WTC11 (cell line): ENCODE measurements at regions not wholly inside any gene's neighbourhood (a gene's known extent, or its start where the extent isn't known, plus 50 kb on each side); places are given as distances from the start of the nearest gene placed in this dataset.

Experiments used
- ATF1 ChIP-seq: sonication (generic); formaldehyde crosslinking; IDR thresholded peaks from 2 replicates; pipeline ENCODE4 v1.8.1; 2023; ENCODE audit warnings: mild to moderate bottlenecking, moderate library complexity, missing genetic modification reagents
- ATF2 ChIP-seq: sonication (generic); formaldehyde crosslinking; IDR thresholded peaks from 2 replicates; pipeline ENCODE4 v1.8.1; 2022; ENCODE audit warnings: low read depth, missing genetic modification reagents, borderline replicate concordance
- CREB1 ChIP-seq: sonication (generic); formaldehyde crosslinking; IDR thresholded peaks from 2 replicates; pipeline ENCODE4 v1.8.0; 2023; ENCODE audit warnings: mild to moderate bottlenecking, missing genetic modification reagents
- CTCF ChIP-seq: fragments of 200-600 bp; IDR thresholded peaks from 2 replicates; pipeline ENCODE4 v1.8.0; 2022; ENCODE audit warnings: antibody characterized with exemption
- FOXK1 ChIP-seq: sonication (generic); formaldehyde crosslinking; IDR thresholded peaks from 2 replicates; pipeline ENCODE4 v1.8.0; 2022; ENCODE audit warnings: mild to moderate bottlenecking, moderate library complexity, missing genetic modification reagents
- MAX ChIP-seq: sonication (generic); formaldehyde crosslinking; IDR thresholded peaks from 2 replicates; pipeline ENCODE4 v1.8.0; 2022; ENCODE audit warnings: mild to moderate bottlenecking, missing genetic modification reagents
- PRDM15 ChIP-seq: sonication (generic); formaldehyde crosslinking; IDR thresholded peaks from 2 replicates; pipeline ENCODE4 v1.8.0; 2022; ENCODE audit warnings: missing genetic modification reagents
- SP1 ChIP-seq: sonication (generic); formaldehyde crosslinking; conservative IDR thresholded peaks from 2 replicates; pipeline ENCODE4 v1.8.1; 2022; ENCODE audit warnings: missing genetic modification reagents
- TEAD4 ChIP-seq: sonication (generic); formaldehyde crosslinking; IDR thresholded peaks from 2 replicates; pipeline ENCODE4 v1.8.0; 2022; ENCODE audit warnings: mild to moderate bottlenecking, missing genetic modification reagents
- ZNF423 ChIP-seq: fragments of 250-450 bp; sonication (Bioruptor Pico); IDR thresholded peaks from 2 replicates; pipeline ENCODE4 v2.1.2; 2022; ENCODE audit warnings: mild to moderate bottlenecking, moderate library complexity
- TF ChIP-seq, protein P1 (sequence below): sonication (generic); formaldehyde crosslinking; IDR thresholded peaks from 2 replicates; pipeline ENCODE4 v1.8.1; 2023; ENCODE audit warnings: mild to moderate bottlenecking, missing genetic modification reagents, moderate library complexity

GRCh38 chr1:10953505-10954193 is 58.8 kb upstream of the TARDBP start:
- no peak for TF ChIP-seq CTCF
- TF ChIP-seq SP1 (CRISPR knock-in tag), result no peak
- no peak for TF ChIP-seq MAX
- no peak for TF ChIP-seq ATF1 (CRISPR knock-in tag)
- TF ChIP-seq TEAD4 (CRISPR knock-in tag), result no peak
- no peak for TF ChIP-seq FOXK1
- no peak for TF ChIP-seq ZNF423 (CRISPR knock-in tag)
- no peak for TF ChIP-seq PRDM15 (CRISPR knock-in tag)
- TF ChIP-seq ATF2, result no peak
- no peak for TF ChIP-seq CREB1 (CRISPR knock-in tag)
- TF ChIP-seq, protein P1, sequence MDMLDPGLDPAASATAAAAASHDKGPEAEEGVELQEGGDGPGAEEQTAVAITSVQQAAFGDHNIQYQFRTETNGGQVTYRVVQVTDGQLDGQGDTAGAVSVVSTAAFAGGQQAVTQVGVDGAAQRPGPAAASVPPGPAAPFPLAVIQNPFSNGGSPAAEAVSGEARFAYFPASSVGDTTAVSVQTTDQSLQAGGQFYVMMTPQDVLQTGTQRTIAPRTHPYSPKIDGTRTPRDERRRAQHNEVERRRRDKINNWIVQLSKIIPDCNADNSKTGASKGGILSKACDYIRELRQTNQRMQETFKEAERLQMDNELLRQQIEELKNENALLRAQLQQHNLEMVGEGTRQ (CRISPR knock-in tag), result no peak
